ENCODE measurements at regions not wholly inside any gene's neighbourhood (a gene's known extent, or its start where the extent isn't known, plus 50 kb on each side); places are given as distances from the start of the nearest gene placed in this dataset.

- no peak for TF ChIP-seq POLR2A (IDR thresholded peaks at IDR 0.05; ENCODE audit: low read depth, low read length)
- TF ChIP-seq FOS (IDR thresholded peaks at IDR 0.05; ENCODE audit: low read depth, low read length), result no peak
- TF ChIP-seq USF2 (IDR thresholded peaks at IDR 0.05; ENCODE audit: low read depth, low read length), result no peak
- no peak for TF ChIP-seq BHLHE40 (IDR thresholded peaks at IDR 0.05; ENCODE audit: low read depth, low read length)
- TF ChIP-seq NFE2L2 (IDR thresholded peaks at IDR 0.05; ENCODE audit: low read depth, low read length), result no peak
- TF ChIP-seq RFX5 (IDR thresholded peaks at IDR 0.05; ENCODE audit: low read depth, low read length), result no peak
- no peak for TF ChIP-seq MXI1 (IDR thresholded peaks at IDR 0.05; ENCODE audit: borderline replicate concordance, low read depth, low read length)
- TF ChIP-seq MAFK (IDR thresholded peaks at IDR 0.05; ENCODE audit: low read depth, low read length), result no peak
- TF ChIP-seq SMC3 (IDR thresholded peaks at IDR 0.05; ENCODE audit: low read depth, low read length), result no peak
- TF ChIP-seq CTCF (conservative IDR thresholded peaks at IDR 0.05; ENCODE audit: low read depth, low read length), result no peak
- no peak for TF ChIP-seq CEBPB (IDR thresholded peaks at IDR 0.05; ENCODE audit: low read depth, low read length)
- no peak for ATAC-seq (ENCODE audit: low read depth)
- no peak overlapping the region for H3K27ac ChIP-seq (ENCODE audit: insufficient read depth, low read length)
- no peaks in the 10 kb centered on the region for H3K36me3 ChIP-seq (ENCODE audit: control insufficient read depth, insufficient read depth, low read length)
- H4K20me1 ChIP-seq (ENCODE audit: insufficient read depth, low read length), result no peaks in the 10 kb centered on the region
- no peaks in the 10 kb centered on the region for H3K9me1 ChIP-seq (ENCODE audit: insufficient read depth, low read length)
- in situ Hi-C loops (cut with MboI; ENCODE audit: low sequenced_read_pairs) (no loop called here), intact Hi-C loops (cut with micrococcal nuclease) (no loop called here), dilution Hi-C loops (cut with HindIII; ENCODE audit: low sequenced_read_pairs, unreplicated experiment) (no loop called here)
- WGBS, 2 experiments (ENCODE audit: extremely low coverage in 2 of 2, insufficient read length in 1 of 2), result no CpG with 5 or more reads among the region's 4 CpGs
- no peak overlapping the region for H3K4me2 ChIP-seq (ENCODE audit: low read depth, low read length)
- CTCF ChIA-PET, result no interaction called here
- H2BK15ac ChIP-seq (ENCODE audit: low read depth, low read length), result no peak overlapping the region
- H3K79me1 ChIP-seq (ENCODE audit: low read depth in 1 of 2, low read length in 2 of 2), result no peaks in the 10 kb centered on the region
- no peak overlapping the region for H2AK5ac ChIP-seq (ENCODE audit: low read depth, low read length)
- POLR2A ChIA-PET (ENCODE audit: unreplicated experiment), result no interaction called here
- H4K5ac ChIP-seq (ENCODE audit: low read depth, low read length), result no peak overlapping the region
- H2BK20ac ChIP-seq (ENCODE audit: low read depth, low read length), result no peak overlapping the region
- no peak overlapping the region for H3K56ac ChIP-seq (ENCODE audit: extremely low read depth, insufficient read depth, low read length)
- H3K14ac ChIP-seq (replicated peaks; ENCODE audit: low read depth, low read length), result no peak overlapping the region
- H4K91ac ChIP-seq (ENCODE audit: insufficient read depth, low read depth, low read length), result no peak overlapping the region
- H4K8ac ChIP-seq (ENCODE audit: low read depth in 2 of 2, low read length in 2 of 2), result no peak overlapping the region
- no peaks in the 10 kb centered on the region for H3K4me1 ChIP-seq (ENCODE audit: control insufficient read depth, insufficient read depth, low read length)
- no peak overlapping the region for H3K9ac ChIP-seq (ENCODE audit: low read depth, low read length)
- no TSS peak for BruUV-seq (replicated peaks)
- H3K4me3 ChIP-seq (ENCODE audit: insufficient read depth, low read depth, low read length), result no peak overlapping the region
- no peaks in the 10 kb centered on the region for H3K27me3 ChIP-seq (ENCODE audit: control insufficient read depth, insufficient read depth, low read length)
- H2AFZ ChIP-seq (replicated peaks; ENCODE audit: low read length, poor library complexity), result no peak overlapping the region
- H2BK120ac ChIP-seq (ENCODE audit: low read depth, low read length), result no peak overlapping the region
- H2AK9ac ChIP-seq (replicated peaks; ENCODE audit: low read depth, low read length, poor library complexity), result no peak overlapping the region
- no peak overlapping the region for H3K23ac ChIP-seq (ENCODE audit: low read depth, low read length)
- H3K9me3 ChIP-seq (ENCODE audit: control insufficient read depth, insufficient read depth, low read length), result 0 out of 2 replicates have a peak, but pooled peaks cover 2% of the 10 kb centered on the region
- DNase-seq, result no peak
- no peak overlapping the region for H2BK5ac ChIP-seq (ENCODE audit: low read depth, low read length, poor library complexity, severe bottlenecking)
- H3K4ac ChIP-seq (ENCODE audit: low read depth, low read length), result no peak overlapping the region
- no peak overlapping the region for H3K18ac ChIP-seq (ENCODE audit: low read depth, low read length)
These were observed 53.7 kb upstream of the CNTN5 start for GRCh38 chr11:98967005-98967404.

All from IMR-90 (cell line).